Esophagus squamous epithelium (tissue), 5 donors: ENCODE measurements at regions not wholly inside any gene's neighbourhood (a gene's known extent, or its start where the extent isn't known, plus 50 kb on each side); places are given as distances from the start of the nearest gene placed in this dataset.

Source experiments
- DNase-seq: peaks from one replicate; lab custom pipeline; 2025; lab: John Stamatoyannopoulos, UW
- H3K27ac ChIP-seq, 4 donors: fragments of 200-600 bp; sonication (generic); one replicate each; pipeline ENCODE4 v1.5.1; 2016 to 2019; ENCODE audit warnings: mild to moderate bottlenecking in 1 of 4
- H3K27me3 ChIP-seq, 4 donors: fragments of 200-600 bp; sonication (generic); 1 replicate in 3 of 4; 2 replicates in 1 of 4; pipeline versions ENCODE4 v1.5.1 to v1.6.0; 2017 to 2021; ENCODE audit warnings: antibody characterized with exemption in 1 of 4
- H3K36me3 ChIP-seq, 3 donors: fragments of 200-600 bp; sonication (generic); one replicate each; pipeline ENCODE4 v1.5.1; 2016 to 2019
- H3K4me1 ChIP-seq, 3 donors: fragments of 200-600 bp; sonication (generic); one replicate each; pipeline ENCODE4 v1.5.1; 2017 to 2019
- H3K4me3 ChIP-seq, 4 donors: fragments of 200-600 bp; sonication (generic); 1 replicate in 3 of 4; 2 replicates in 1 of 4; pipeline ENCODE4 v1.5.1; 2016 to 2019; ENCODE audit warnings: mild to moderate bottlenecking in 2 of 4, moderate library complexity in 1 of 4
- H3K9me3 ChIP-seq, 3 donors: fragments of 200-600 bp; sonication (generic); one replicate each; pipeline ENCODE4 v1.5.1; 2016 to 2019
- CTCF ChIP-seq, 6 experiments: fragments of 450-650 bp in 4 of 6; fragments of 200-600 bp in 2 of 6; sonication (generic) in 2 of 6; IDR thresholded peaks; one replicate each; pipeline ENCODE4 v1.5.1; 2016 to 2019; ENCODE audit warnings: antibody characterized with exemption in 6 of 6, mild to moderate bottlenecking in 4 of 6, moderate library complexity in 4 of 6
- POLR2A ChIP-seq, 4 donors: fragments of 450-650 bp; IDR thresholded peaks; one replicate each; pipeline ENCODE4 v1.6.1; 2017; ENCODE audit warnings: antibody characterized with exemption in 4 of 4, mild to moderate bottlenecking in 4 of 4, moderate library complexity in 3 of 4
- WGBS, 2 donors: methylation state at CpG; one replicate each; pipeline ENCODE4 v1.1.5; 2018; 5-methylcytosine and 5-hydroxymethylcytosine counted together
- intact Hi-C: fragments of 100-400 bp; cut with DNase I; formaldehyde crosslinking; loops from one replicate; pipeline ENCODE4 v1.15.0; 2022
- donor health status: DM: yes; HTN: yes; CAD: no.

- Histone ChIP-seq H3K27me3 (no peaks in the 10 kb centered on the region), H3K9me3 (no peaks in the 10 kb centered on the region), H3K4me3 (no peak overlapping the region), H3K4me1 (peaks cover 2 to 15% (median 4%) of the 10 kb centered on the region in 3 donors), H3K36me3 (no peaks in the 10 kb centered on the region), H3K27ac (no peak overlapping the region)
- no peak for DNase-seq
- 47 to 50% methylated on average over 4 of the region's 4 CpGs for WGBS, 2 donors
- TF ChIP-seq CTCF (IDR thresholded peaks at IDR 0.05) (no peak), POLR2A (IDR thresholded peaks at IDR 0.05) (no peak)
- intact Hi-C loops, result no loop called here
Measured at GRCh38 chr5:33143405-33144123, 297.2 kb upstream of the TARS1 start.

GRCh38 chr5:33146881-33147280 is 293.9 kb upstream of the TARS1 start:
- no peak for DNase-seq
- Histone ChIP-seq H3K36me3 (no peaks in the 10 kb centered on the region), H3K4me3 (no peak overlapping the region), H3K27ac (no peak overlapping the region), H3K4me1 (peaks cover 2 to 15% (median 4%) of the 10 kb centered on the region in 3 donors), H3K9me3 (no peaks in the 10 kb centered on the region), H3K27me3 (no peaks in the 10 kb centered on the region)
- intact Hi-C loops, result no loop called here
- TF ChIP-seq POLR2A (IDR thresholded peaks at IDR 0.05) (no peak), CTCF (IDR thresholded peaks at IDR 0.05) (no peak)

GRCh38 chr5:33148076-33148513 is 292.7 kb upstream of the TARS1 start:
- Histone ChIP-seq H3K9me3 (no peaks in the 10 kb centered on the region), H3K27ac (peak overlapping the region in 2 of 4 donors; percentile 22 to 38), H3K36me3 (no peaks in the 10 kb centered on the region), H3K4me1 (peaks cover 2 to 17% (median 4%) of the 10 kb centered on the region in 3 donors), H3K4me3 (no peak overlapping the region), H3K27me3 (no peaks in the 10 kb centered on the region)
- 29 to 31% methylated on average over 3 of the region's 3 CpGs for WGBS, 2 donors
- TF ChIP-seq POLR2A (IDR thresholded peaks at IDR 0.05) (no peak), CTCF (IDR thresholded peaks at IDR 0.05) (no peak)
- intact Hi-C loops, result no loop called here
- DNase-seq, result no peak

- TF ChIP-seq POLR2A (IDR thresholded peaks at IDR 0.05) (no peak), CTCF (IDR thresholded peaks at IDR 0.05) (no peak)
- 21 to 33% methylated on average over 1 of the region's 1 CpG for WGBS, 2 donors
- intact Hi-C loops, result no loop called here
- Histone ChIP-seq H3K27ac (no peak overlapping the region), H3K27me3 (no peaks in the 10 kb centered on the region), H3K4me3 (no peak overlapping the region), H3K36me3 (no peaks in the 10 kb centered on the region), H3K9me3 (no peaks in the 10 kb centered on the region), H3K4me1 (peaks cover 0 to 9% (median 0%) of the 10 kb centered on the region in 3 donors)
- no peak for DNase-seq
Measured at GRCh38 chr5:33153372-33153771, 287.4 kb upstream of the TARS1 start.

GRCh38 chr5:33153831-33154230 is 286.9 kb upstream of the TARS1 start:
- intact Hi-C loops, result no loop called here
- 52 to 60% methylated on average over 1 of the region's 1 CpG for WGBS, 2 donors
- Histone ChIP-seq H3K4me1 (peaks cover 0 to 7% (median 0%) of the 10 kb centered on the region in 3 donors), H3K27ac (no peak overlapping the region), H3K36me3 (no peaks in the 10 kb centered on the region), H3K27me3 (no peaks in the 10 kb centered on the region), H3K9me3 (no peaks in the 10 kb centered on the region), H3K4me3 (no peak overlapping the region)
- no peak for DNase-seq
- no peak for TF ChIP-seq CTCF (IDR thresholded peaks at IDR 0.05)
- no peak for TF ChIP-seq POLR2A (IDR thresholded peaks at IDR 0.05)
